AG04450 (cell line): ENCODE measurements at regions not wholly inside any gene's neighbourhood (a gene's known extent, or its start where the extent isn't known, plus 50 kb on each side); places are given as distances from the start of the nearest gene placed in this dataset.

ENCODE experiments used
- CTCF ChIA-PET: fragments of 300-600, 350-600 bp; formaldehyde crosslinking; extraction: SDS; loops from one replicate; lab custom pipeline; 2022; ENCODE audit warnings: antibody characterized with exemption, inconsistent platforms; lab: Charles Lee
- POLR2A ChIA-PET: fragments of 350-600 bp; formaldehyde crosslinking; extraction: SDS; loops from one replicate; lab custom pipeline; 2021; ENCODE audit warnings: antibody characterized with exemption, inconsistent platforms; lab: Yijun Ruan, JAX
- DNase-seq: peaks from one replicate; pipeline ENCODE4 v3.0.0-alpha.2; 2011; ENCODE audit warnings: low read depth, low spot score
- H3K27ac ChIP-seq: one replicate; pipeline ENCODE4 v1.5.1; 2012; ENCODE audit warnings: low read depth, low read length, control low read depth
- H3K27me3 ChIP-seq: one replicate; pipeline ENCODE4 v1.6.0; 2012; ENCODE audit warnings: low read length; ENCODE audit not compliant: control insufficient read depth, insufficient read depth
- H3K4me3 ChIP-seq: 2 replicates; pipeline ENCODE4 v1.5.1; 2011; ENCODE audit warnings: mild to moderate bottlenecking, low read depth, low read length, control low read depth
- H3K9me3 ChIP-seq: 2 replicates; pipeline ENCODE4 v1.5.1; 2012; ENCODE audit warnings: low read length; ENCODE audit not compliant: control insufficient read depth, insufficient read depth
- CTCF ChIP-seq: IDR thresholded peaks from 2 replicates; pipeline ENCODE4 v1.5.1; 2011; ENCODE audit warnings: low read depth, low read length, control low read depth, inconsistent platforms

- ChIA-PET CTCF (interaction anchor here (0.7 to 1.2 kb wide), 2 partner anchors 36 to 123 kb away, joined by 3 read pairs; no protein-coding TSS in a partner anchor), POLR2A (no interaction called here)
- TF ChIP-seq CTCF = peak; percentile 34
- no peaks in the 10 kb centered on the region for H3K9me3 ChIP-seq
- no peak for DNase-seq
- H3K4me3 ChIP-seq = no peak overlapping the region
- no peaks in the 10 kb centered on the region for H3K27me3 ChIP-seq
- no peak overlapping the region for H3K27ac ChIP-seq
These were observed 290.5 kb upstream of the TAS2R1 start for GRCh38 chr5:9920697-9921096.

DNA sequence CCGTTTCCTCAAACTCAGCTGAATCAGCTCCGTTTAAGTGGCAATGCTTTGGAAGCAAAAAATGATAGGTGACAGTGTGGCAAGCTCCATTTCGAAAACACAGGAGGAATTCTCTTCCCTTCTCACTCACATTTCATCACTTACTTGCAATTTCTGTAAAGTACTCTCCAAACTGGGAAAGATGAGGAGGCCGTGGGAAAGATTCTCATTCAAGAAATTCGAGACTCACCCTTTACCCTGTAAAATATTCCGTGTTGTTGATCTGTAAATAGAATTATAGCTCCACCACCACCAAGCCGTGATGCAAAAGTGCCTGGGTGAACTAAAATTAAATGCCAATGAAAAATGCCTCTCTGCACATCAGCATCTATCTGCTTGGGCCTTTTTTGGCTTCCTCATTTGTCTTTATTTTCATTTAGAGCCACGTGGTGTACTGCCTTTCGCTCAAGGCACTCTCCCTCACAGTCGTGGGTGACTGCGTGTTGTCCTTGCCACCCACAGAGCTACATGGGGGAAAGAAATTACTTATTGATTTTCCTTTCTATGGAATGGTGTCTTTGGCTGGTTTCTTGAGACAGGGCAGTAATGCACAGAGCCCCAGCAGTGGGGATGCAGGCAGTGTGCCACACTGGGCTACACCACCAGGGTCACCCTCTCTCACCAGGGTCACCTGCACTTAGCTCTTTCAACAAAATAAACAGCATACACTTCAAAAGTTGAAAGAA is 289.3 kb upstream of the TAS2R1 start:
- no peak for TF ChIP-seq CTCF
- ChIA-PET POLR2A (no interaction called here), CTCF (no interaction called here)
- H3K27ac ChIP-seq = no peak overlapping the region
- H3K9me3 ChIP-seq = no peaks in the 10 kb centered on the region
- no peaks in the 10 kb centered on the region for H3K27me3 ChIP-seq
- H3K4me3 ChIP-seq = no peak overlapping the region
- no peak for DNase-seq

DNA sequence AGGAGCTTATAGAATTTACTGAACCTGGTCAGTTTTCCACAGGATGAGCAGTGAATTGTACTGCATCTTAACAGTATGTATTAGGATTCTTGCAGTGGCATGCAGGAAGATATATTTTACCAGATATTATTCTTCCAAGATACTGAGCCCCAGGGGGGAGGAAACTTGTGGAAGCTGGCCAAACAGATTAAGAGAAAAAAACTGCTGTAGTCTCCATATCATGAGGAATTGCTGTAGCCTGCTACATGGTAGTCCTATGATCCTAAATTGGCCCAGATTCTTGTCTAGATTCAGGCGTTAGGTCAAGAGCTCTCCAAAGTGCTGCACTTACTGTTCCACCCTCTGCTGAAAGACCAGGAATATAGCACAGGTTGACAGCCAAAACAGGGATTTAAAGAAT is 275.5 kb upstream of the TAS2R1 start:
- CTCF ChIA-PET = no interaction called here
- POLR2A ChIA-PET = no interaction called here

GRCh38 chr5:9903801-9904200 is 273.6 kb upstream of the TAS2R1 start:
- POLR2A ChIA-PET = no interaction called here
- Histone ChIP-seq H3K27me3 (no peaks in the 10 kb centered on the region), H3K27ac (no peak overlapping the region), H3K9me3 (no peaks in the 10 kb centered on the region), H3K4me3 (no peak overlapping the region)
- TF ChIP-seq CTCF = no peak
- CTCF ChIA-PET = no interaction called here
- DNase-seq = no peak

More for the DNA sequence above, 275.5 kb upstream of the TAS2R1 start:
- Histone ChIP-seq H3K27me3 (no peaks in the 10 kb centered on the region), H3K9me3 (no peaks in the 10 kb centered on the region), H3K27ac (no peak overlapping the region), H3K4me3 (no peak overlapping the region)
- DNase-seq = no peak
- no peak for TF ChIP-seq CTCF

GRCh38 chr5:9898319-9898718 is 268.2 kb upstream of the TAS2R1 start:
- no peak overlapping the region for H3K27ac ChIP-seq
- POLR2A ChIA-PET = no interaction called here
- H3K9me3 ChIP-seq = peaks cover 5% of the 10 kb centered on the region
- TF ChIP-seq CTCF = peak; percentile 57
- CTCF ChIA-PET = interaction anchor here (0.9 to 2.0 kb wide), 3 partner anchors 10 to 335 kb away, joined by 3 to 6 read pairs (median 4); no protein-coding TSS in a partner anchor
- H3K4me3 ChIP-seq = no peak overlapping the region
- no peak for DNase-seq
- no peaks in the 10 kb centered on the region for H3K27me3 ChIP-seq
